Mesothelial cell of epicardium (in vitro differentiated cells): ENCODE measurements at regions not wholly inside any gene's neighbourhood (a gene's known extent, or its start where the extent isn't known, plus 50 kb on each side); places are given as distances from the start of the nearest gene placed in this dataset.

Experiments
- DNase-seq, 2 experiments: peaks; one replicate each; pipeline ENCODE4 v3.0.0; 2021; ENCODE audit warnings: low spot score in 2 of 2; ENCODE audit not compliant: unreplicated experiment in 2 of 2
- H3K27ac Mint-ChIP-seq: 2 replicates; pipeline ENCODE4 v1.8.0; 2021; ENCODE audit warnings: mixed read lengths
- H3K27me3 Mint-ChIP-seq: 2 replicates; pipeline ENCODE4 v1.8.0; 2021; ENCODE audit warnings: low read depth, mixed read lengths
- H3K36me3 Mint-ChIP-seq: 2 replicates; pipeline ENCODE4 v1.8.0; 2021; ENCODE audit warnings: mixed read lengths
- H3K4me1 Mint-ChIP-seq: 2 replicates; pipeline ENCODE4 v1.8.0; 2021; ENCODE audit warnings: mixed read lengths
- H3K4me3 Mint-ChIP-seq: 2 replicates; pipeline ENCODE4 v1.8.0; 2021; ENCODE audit warnings: mild to moderate bottlenecking, moderate library complexity, mixed read lengths
- H3K9me3 Mint-ChIP-seq: 2 replicates; pipeline ENCODE4 v1.8.0; 2021; ENCODE audit warnings: mixed read lengths
- TF ChIP-seq, protein P1 (sequence below): fragments of 200-600 bp; sonication (generic); IDR thresholded peaks from one replicate; pipeline ENCODE4 v1.5.0; 2021; ENCODE audit warnings: antibody characterized with exemption; ENCODE audit not compliant: unreplicated experiment

DNA sequence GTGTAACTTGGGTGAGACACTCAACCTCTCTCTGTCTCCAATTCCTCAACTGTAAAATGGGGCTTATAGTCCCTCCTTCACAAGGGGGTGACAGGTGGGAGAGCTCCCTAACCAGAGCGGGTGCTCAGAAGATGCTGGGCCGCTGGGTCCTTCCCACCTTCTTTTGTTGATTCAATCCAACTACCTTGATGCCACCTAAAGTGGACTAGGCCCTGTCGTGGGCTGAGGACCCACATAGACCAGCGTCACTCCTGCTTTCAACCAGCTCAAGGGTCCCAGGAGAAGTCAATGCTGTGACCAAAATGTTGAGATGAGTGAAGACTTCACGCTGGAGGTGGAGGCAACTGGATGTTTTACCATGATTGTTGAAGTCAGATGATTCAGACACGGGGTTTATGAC, 72.7 kb upstream of the WNT11 start:
- H3K4me3 Mint-ChIP-seq = no peak overlapping the region
- TF ChIP-seq, protein P1, sequence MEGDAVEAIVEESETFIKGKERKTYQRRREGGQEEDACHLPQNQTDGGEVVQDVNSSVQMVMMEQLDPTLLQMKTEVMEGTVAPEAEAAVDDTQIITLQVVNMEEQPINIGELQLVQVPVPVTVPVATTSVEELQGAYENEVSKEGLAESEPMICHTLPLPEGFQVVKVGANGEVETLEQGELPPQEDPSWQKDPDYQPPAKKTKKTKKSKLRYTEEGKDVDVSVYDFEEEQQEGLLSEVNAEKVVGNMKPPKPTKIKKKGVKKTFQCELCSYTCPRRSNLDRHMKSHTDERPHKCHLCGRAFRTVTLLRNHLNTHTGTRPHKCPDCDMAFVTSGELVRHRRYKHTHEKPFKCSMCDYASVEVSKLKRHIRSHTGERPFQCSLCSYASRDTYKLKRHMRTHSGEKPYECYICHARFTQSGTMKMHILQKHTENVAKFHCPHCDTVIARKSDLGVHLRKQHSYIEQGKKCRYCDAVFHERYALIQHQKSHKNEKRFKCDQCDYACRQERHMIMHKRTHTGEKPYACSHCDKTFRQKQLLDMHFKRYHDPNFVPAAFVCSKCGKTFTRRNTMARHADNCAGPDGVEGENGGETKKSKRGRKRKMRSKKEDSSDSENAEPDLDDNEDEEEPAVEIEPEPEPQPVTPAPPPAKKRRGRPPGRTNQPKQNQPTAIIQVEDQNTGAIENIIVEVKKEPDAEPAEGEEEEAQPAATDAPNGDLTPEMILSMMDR = no peak
- H3K4me1 Mint-ChIP-seq = peaks cover 8% of the 10 kb centered on the region
- no peaks in the 10 kb centered on the region for H3K36me3 Mint-ChIP-seq
- no peak for DNase-seq
- H3K27me3 Mint-ChIP-seq = no peaks in the 10 kb centered on the region
- H3K27ac Mint-ChIP-seq = no peak overlapping the region
- peaks cover 12% of the 10 kb centered on the region for H3K9me3 Mint-ChIP-seq

DNA sequence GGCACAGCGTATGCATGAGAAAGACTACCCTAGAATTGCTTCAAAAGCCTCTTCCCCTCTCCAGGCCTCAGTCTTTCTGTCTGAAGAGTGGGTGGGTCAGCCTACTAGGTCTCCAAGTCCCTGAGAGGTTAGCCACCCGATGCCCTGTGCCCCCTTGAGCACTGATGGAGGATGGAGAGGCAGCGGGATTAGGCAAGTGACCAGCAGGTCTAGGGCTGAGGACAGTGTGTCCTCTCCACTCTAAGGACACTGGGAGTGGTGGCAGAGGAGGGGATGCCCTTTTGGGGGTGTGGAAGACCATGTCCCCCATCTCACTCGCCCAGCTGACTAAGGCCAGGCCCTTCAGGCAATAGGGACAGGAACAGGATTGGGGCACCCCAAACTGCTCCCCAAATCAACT, 72.2 kb upstream of the WNT11 start:
- Mint-ChIP-seq H3K36me3 (no peaks in the 10 kb centered on the region), H3K4me3 (no peak overlapping the region), H3K4me1 (peaks cover 8% of the 10 kb centered on the region), H3K27ac (no peak overlapping the region), H3K9me3 (peaks cover 15% of the 10 kb centered on the region), H3K27me3 (no peaks in the 10 kb centered on the region)
- TF ChIP-seq, protein P1 = no peak
- no peak for DNase-seq

DNA sequence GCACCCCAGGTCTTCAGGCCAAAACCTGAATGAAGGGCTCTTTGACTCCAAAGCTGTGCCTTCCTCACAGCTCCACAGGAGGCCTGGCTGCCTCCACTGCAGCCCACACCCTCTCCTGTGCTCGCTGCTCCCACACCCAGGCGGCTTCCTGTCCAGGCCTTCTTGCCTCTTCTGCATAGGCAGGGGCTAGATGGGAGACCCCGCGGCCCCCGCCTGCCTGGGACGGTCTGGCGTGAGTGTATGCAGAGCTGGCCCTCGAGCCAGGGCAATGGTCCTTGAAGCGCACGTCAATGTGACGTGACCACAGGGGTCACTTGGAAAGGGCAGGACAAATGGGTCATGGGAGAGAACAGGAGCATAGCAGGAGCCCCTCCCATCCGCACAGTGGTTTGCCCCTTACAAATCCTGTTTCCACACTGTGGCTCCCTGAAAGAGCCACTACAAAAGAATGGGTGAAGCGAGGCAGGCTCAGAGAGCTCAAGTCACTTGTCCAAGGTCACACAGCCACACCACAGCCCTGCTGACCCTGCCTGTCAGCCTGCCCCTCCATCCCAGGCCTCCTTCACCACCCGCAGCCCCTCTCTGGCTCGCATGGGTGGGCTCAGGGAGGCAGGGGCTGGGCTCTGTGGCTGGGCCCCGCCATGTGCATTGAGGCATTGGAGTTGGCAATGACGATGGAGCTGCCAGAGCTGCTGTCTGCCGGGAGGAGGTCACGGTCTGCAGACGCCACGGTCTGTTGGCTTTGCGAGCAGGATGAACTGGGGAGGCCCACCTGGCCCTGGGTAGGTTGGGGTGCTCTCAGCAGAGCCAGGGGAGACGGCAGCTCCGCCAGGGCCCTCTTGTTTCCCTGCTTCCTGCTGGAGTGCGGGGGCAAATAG, 71.2 kb upstream of the WNT11 start:
- H3K9me3 Mint-ChIP-seq = peaks cover 15% of the 10 kb centered on the region
- no peak overlapping the region for H3K4me3 Mint-ChIP-seq
- no peak overlapping the region for H3K27ac Mint-ChIP-seq
- TF ChIP-seq, protein P1 = no peak
- H3K4me1 Mint-ChIP-seq = peaks cover 7% of the 10 kb centered on the region
- no peak for DNase-seq
- H3K36me3 Mint-ChIP-seq = no peaks in the 10 kb centered on the region
- no peaks in the 10 kb centered on the region for H3K27me3 Mint-ChIP-seq

DNA sequence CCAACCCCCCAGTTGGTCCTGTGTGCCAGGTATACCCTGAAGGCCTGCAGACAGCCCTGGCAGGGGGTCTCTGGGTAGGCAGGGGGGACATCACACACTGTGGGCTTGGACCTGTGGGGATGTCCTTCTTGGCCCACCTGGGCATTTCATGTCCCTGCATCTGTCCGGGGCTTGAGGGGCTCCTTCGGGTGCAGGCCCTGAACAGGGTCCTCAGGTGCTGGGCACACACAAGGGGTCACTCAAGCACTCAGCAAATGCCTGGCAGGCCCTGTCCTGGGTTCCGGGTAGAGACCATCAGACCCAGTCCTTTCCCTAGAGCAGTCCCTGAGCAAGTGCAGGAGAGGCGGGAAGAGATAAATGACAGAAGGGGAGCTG, 70.5 kb upstream of the WNT11 start:
- TF ChIP-seq, protein P1 = no peak
- no peak overlapping the region for H3K4me3 Mint-ChIP-seq
- no peaks in the 10 kb centered on the region for H3K36me3 Mint-ChIP-seq
- DNase-seq = no peak
- no peaks in the 10 kb centered on the region for H3K27me3 Mint-ChIP-seq
- no peak overlapping the region for H3K27ac Mint-ChIP-seq
- peaks cover 15% of the 10 kb centered on the region for H3K9me3 Mint-ChIP-seq
- H3K4me1 Mint-ChIP-seq = no peaks in the 10 kb centered on the region

DNA sequence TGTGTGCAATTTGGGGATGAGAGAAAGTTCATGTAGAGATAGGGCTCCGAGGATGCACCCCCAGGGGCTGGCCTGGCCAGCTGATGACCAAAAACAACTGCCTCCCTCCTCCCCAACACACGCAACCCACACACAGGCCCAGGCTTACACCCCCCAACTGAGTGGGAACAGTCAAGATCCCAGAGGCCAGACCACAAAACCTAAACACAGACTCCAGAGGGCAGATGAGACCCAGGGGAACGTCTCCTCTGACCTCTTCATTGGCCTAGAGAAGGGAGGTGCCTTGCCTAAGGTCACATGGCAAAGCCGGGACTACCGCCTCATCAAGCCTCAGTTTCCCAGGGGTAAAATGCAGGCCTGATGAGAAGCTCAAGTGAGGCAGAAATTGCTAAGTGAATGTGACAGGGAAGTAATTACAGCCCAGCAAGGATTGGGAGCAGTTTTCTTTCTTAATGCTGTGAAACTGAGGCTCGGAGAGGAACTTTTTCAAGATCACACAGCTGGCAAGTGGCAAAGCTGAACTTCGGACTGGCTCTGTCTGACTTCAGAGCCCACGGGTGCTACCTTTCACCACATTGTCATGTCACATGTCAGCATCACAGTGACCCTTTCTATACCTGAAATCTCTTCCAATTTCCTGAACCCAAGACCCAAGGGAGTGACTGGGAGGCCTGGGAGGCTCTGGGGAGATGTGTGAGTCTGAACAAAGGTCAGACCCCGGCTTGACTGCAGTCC, 69.9 kb upstream of the WNT11 start:
- Mint-ChIP-seq H3K4me3 (no peak overlapping the region), H3K9me3 (peaks cover 15% of the 10 kb centered on the region), H3K27ac (no peak overlapping the region), H3K27me3 (no peaks in the 10 kb centered on the region), H3K36me3 (no peaks in the 10 kb centered on the region), H3K4me1 (peaks cover 2% of the 10 kb centered on the region)
- DNase-seq = no peak
- TF ChIP-seq, protein P1 = no peak
